Activated T-cell treated with anti-CD3 and anti-CD28 coated beads for 1 hour (primary cell): ENCODE measurements at regions not wholly inside any gene's neighbourhood (a gene's known extent, or its start where the extent isn't known, plus 50 kb on each side); places are given as distances from the start of the nearest gene placed in this dataset.

Experiments used
- DNase-seq: peaks from one replicate; pipeline ENCODE4 v3.0.0-alpha.2; 2020; ENCODE audit warnings: low read depth

GRCh38 chr10:128713874-128714570 is 587.8 kb upstream of the MKI67 start:
- no peak for DNase-seq

GRCh38 chr10:128714644-128715415 is 588.6 kb upstream of the MKI67 start:
- no peak for DNase-seq

DNA sequence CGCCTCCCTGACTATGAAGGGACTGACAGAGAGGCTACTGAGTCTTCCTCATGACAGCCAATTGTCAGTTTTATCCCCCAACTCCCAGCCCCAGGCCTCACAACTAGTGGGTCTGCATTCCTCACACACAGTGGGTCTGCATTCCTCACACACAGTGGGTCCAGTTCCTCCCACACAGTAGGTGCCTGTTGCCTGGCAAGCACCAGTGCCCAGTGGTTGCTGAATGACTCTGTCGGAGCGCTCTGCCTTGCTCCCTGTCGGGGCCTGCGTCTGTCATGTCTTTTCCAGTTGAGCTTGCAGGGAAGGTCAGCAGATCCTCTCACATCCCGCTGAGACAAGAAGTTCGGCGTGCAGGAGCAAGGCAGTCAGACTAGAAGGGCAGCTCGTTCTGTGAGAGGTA is 590.0 kb upstream of the MKI67 start:
- DNase-seq: no peak

DNA sequence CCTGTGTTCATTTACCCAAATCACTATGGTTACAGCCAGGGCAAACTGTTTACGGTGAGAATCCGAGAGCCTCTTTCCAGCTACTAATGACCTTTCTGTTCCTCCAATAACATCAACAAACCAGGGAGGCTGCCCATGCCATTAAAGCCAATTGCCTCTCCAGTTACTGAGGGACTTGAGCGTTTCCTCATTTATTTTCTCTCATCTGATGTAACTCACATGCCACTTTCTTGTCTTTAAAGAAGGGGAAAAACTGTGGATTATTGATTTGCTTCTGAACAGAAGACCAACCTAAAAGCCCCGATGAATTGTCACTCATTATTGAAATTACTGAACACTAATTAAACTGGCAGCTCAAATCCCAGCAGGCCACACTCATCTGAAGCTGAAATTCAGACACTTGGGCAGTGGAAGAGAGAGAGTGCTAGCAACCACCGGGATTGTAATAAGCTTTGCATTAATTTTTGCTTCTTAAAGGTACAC is 595.8 kb upstream of the MKI67 start:
- no peak for DNase-seq

DNA sequence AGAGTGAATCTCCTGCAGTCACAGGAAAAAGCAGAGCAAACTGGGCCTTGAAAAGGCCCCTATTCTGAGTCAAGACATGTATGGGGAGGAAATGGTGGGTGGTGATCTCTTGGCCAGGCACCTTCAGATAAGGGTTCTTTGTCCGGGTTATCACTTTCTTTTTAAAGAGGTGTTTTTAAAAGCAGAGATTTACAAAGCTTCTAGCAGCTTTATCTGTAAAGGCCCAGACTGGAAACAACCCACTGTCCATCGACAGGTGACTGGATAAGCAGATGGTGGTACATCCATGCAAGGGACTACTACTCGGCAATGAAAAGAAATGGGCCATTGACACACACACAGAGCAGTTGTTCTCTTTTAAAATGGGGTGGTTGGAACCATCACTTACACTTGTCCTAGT is 596.7 kb upstream of the MKI67 start:
- no peak for DNase-seq

DNA sequence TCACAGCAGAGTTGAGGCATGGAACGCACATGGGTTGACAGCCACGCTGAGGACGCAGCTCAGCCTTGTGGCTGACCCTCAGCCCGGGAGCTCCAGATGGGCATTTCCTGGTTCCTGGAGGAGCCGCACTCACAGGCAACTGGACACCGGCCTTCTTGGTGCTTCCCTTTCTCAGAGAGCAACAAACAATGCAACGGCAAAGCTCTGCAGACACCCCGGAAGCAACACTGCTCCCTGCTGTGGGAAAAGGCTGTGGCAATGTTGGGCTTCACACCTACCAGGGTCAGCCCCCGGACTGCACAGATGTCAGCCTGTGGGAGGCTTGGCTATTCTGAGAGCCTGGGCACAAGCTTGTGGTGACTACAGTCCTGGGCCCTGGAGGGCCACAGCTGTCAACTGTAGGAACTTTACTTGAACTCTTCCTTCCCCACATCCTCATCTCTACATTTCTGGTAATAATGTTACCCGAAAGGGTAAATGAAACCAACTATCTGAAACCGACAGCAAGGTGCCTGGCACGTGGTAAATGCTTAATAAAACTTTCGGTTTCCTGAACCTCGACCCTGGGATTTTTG is 597.5 kb upstream of the MKI67 start:
- DNase-seq: no peak

DNA sequence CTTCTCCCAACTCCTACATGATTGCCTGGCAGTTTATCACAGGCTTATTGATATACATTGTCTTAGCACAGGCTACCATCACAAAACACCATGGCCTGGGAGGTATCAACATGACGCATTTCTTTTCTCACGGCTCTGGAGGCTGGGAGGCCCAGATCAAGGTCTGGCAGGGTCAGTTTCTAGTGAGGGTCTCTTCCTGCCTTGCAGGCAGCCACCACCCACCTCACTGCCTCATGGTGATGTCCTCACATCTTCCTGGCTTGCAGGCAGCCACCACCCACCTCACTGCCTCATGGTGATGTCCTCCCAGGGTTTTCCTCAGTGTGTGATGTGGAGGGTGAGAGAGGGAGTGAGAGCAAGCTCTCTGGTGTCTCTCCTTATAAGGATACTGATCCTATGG is 599.3 kb upstream of the MKI67 start:
- DNase-seq: no peak

- DNase-seq: no peak
These were observed 600.9 kb upstream of the MKI67 start for GRCh38 chr10:128727114-128727513.

GRCh38 chr10:128729910-128730420 is 603.7 kb upstream of the MKI67 start:
- DNase-seq: no peak

DNA sequence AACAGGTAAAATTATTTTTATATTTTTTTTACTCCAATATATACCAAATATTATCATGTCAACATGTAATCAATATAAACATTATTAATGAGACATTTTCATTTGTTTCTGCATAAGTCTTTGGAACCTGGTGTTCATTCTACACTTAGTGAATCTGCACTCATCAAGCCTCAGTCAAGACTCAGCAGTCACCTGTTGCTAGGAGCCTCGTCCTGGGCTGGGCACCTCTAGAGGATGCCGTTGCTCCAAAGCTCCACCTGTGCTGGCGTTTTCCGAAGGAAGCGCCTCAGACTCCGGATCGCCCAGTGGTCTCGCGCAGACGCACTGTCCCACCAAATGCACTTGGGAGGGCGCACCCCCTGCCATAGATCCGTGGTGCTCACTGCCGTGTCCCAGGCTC is 604.7 kb upstream of the MKI67 start:
- no peak for DNase-seq

GRCh38 chr10:128734161-128734560 is 607.9 kb upstream of the MKI67 start:
- DNase-seq: no peak

DNA sequence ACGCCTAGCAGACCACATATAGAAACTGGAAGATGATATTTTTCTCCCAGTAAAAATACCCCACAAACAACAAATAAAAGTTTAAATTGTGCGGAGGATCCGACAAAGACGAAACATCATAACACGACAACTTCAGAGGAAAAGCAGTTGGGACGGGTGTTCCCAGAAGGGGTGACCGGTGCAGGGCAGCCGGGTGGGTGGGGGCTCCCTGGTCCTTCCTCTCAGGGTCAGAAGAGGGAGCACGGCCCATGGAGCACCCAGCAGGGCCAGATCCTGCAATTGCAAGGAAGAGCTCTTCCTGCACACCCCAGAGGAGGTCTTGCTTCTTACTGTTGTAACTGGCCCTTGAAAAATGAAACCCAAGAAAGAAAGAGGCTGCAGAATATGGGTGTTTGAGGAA is 608.5 kb upstream of the MKI67 start:
- DNase-seq: no peak

GRCh38 chr10:128735996-128736395 is 609.8 kb upstream of the MKI67 start:
- DNase-seq: no peak

DNA sequence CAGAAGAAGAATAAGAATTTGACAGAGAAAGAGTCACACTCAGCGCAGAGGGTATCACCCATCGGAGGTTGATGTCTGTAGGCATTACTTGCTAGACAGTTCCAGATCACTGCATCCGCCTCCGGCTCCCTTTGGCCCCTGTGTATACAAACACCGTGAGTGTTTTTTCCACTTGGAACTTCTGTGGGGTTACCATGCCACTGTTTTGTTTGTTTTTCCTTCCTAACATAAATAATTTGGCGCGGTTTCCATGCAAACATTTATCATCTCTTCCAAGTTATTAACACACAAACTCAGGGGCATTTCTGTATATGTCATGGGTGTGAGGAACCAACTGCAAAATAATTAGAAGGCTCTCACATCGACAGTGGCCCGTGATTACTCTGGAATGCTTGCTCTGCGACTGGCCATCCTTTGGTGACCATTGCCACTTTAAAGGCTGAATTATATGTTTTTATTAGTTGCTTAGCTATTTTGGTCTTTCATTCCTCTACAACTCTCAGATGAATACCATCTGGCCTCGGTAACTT is 612.2 kb upstream of the MKI67 start:
- DNase-seq: no peak

GRCh38 chr10:128739930-128740329 is 613.7 kb upstream of the MKI67 start:
- no peak for DNase-seq

- DNase-seq: no peak
These were observed 615.0 kb upstream of the MKI67 start for GRCh38 chr10:128741180-128741579.

DNA sequence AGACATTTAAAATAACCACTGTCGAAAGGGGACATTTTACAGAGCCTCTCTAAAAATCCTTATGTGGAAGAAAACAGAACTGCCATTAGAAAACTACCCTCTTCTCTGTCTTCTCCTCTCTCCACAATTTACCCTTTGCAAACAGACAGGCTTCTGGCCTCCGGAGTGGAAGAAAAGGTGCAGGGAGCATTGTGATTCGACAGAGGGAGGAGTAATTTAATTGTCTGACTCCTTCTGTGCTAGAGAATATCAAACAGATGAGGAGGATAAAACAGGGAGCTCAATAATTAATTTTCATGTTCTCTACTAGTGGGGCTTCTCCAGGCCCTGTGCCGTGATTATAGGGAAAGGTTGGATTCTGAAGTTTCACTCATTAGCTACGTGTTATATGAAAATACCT is 615.5 kb upstream of the MKI67 start:
- no peak for DNase-seq

DNA sequence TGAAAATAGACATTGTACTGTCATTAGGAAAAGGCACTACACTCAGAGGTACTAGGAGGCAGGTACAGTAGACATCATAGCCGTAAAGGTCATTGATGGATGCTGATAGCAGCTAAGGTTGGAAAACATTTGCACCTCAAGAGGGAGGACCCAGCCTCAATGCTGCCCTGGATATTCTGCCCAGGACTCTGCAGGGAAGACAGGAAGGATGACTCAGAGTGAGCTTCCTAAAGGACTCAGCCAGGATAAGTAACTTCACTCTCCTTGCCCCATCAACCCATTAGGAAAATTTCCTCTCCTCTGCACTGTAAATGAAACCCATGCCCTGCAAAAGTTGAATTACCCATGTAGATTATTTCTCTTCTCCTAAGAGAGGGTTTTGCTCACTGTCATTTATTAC is 617.9 kb upstream of the MKI67 start:
- no peak for DNase-seq

DNA sequence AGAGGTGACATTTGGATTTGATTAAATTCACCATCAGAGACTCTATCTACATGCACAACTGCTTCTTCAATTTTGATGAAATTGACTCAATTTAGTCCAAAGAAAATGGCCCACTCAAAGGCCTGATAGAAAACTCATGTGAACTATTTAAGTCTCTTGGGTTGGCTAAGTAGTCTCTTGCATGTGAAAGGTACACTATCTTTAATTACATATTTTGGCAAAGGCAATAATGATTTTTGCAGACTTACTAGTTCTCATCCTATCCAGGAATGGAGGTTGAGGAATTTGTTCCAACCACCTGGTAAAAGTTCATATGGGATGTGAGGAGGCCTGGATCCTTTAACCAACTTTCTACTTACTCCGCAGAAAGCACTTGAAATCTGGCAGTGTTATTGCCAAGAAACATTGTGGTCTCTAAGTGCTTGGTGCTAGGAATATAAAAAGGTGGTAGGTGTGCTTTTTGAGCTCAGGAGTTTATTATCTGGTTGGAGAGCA is 618.6 kb upstream of the MKI67 start:
- no peak for DNase-seq

GRCh38 chr10:128747582-128748346 is 621.5 kb upstream of the MKI67 start:
- DNase-seq: no peak

GRCh38 chr10:128751284-128751683 is 625.1 kb upstream of the MKI67 start:
- no peak for DNase-seq

- DNase-seq: no peak
These were observed 625.6 kb upstream of the MKI67 start for GRCh38 chr10:128751851-128752250.
